Occipital lobe (tissue), 1 donor: ENCODE measurements at regions not wholly inside any gene's neighbourhood (a gene's known extent, or its start where the extent isn't known, plus 50 kb on each side); places are given as distances from the start of the nearest gene placed in this dataset.
A peak's percentile ranks its signal among the peaks of the same experiment; 100 is the strongest.
"Not testable (repeated sequence)": the region's sequence is repeated elsewhere in the genome, so short reads cannot be mapped to it uniquely, and the experiment has no call there.

Experiments used
- DNase-seq: peaks from one replicate; lab custom pipeline; 2025; lab: John Stamatoyannopoulos, UW

DNA sequence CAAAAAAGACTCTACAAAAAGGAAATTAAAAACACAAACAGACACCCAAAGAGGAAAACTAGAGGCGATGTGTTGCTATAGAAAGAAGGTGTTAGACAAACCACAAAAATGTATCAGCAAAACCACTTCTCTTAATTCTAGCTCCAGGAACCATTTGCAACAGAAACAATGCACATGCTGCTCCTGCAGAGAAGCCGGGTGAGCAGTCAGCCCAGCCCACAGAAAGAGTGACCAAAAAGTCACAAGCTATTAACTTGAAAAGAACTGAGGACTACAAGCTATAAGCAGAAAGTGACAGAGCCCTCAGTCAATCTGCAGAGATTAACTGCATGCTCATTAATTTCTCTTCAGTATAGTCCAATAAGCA is 96.2 kb upstream of the KLHL13 start:
- no peak for DNase-seq

DNA sequence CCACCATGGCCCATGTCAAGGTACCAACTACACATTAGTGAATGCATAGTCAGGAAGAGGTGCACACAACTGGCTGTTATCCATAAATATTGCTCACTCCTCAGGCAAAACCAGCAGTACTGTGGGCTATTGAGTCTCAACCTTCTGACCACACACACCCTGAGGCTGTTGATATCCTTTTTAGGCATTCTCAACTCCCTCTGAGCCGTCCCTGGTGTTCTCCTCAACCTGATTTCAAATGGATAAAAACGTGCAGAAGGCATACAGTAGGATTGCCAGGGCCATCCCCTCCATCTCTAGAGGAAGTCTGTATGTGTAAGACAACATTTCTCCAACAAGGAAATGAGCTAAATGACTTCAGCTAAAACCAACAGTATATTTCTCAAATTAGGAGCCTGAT is 98.7 kb upstream of the KLHL13 start:
- DNase-seq: no peak

DNA sequence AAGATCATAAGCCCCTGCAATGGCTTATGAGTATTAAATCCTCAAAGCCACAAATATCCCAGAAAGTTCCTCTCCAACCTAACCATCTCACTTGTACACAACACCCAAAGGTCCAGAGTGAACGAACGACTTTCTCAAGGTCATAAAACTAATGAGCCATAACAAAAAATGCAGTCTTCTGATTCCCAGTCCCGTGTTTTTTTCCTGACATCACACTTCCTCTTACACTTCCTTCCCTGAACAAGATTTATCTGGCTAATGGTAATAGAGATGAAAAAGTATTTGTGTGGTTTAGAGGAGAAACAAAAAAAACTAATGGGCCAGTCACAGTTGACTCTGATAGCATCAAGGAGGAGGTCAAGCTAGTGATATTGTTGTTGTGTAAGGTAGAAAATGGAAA is 99.5 kb upstream of the KLHL13 start:
- DNase-seq: no peak

DNA sequence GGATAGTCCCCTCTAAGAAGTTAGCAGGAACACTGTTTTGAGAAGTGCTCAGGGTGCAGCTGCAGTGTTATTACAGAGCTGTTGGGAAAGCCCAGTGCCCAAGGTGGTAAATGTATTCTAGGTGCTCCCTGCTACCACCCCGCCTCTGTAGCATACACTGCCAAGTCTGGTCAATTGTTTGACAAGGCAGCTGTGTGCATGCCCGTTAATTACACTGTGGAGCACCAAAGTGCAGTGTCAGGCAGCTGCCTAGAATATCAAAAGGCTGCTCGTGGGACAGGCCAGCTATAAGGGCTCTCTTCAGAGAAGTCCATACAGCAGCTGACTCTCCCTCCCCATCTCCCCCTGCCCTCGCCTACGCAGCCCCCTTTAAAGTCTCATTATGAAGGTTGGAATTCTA is 99.9 kb upstream of the KLHL13 start:
- DNase-seq: no peak

DNA sequence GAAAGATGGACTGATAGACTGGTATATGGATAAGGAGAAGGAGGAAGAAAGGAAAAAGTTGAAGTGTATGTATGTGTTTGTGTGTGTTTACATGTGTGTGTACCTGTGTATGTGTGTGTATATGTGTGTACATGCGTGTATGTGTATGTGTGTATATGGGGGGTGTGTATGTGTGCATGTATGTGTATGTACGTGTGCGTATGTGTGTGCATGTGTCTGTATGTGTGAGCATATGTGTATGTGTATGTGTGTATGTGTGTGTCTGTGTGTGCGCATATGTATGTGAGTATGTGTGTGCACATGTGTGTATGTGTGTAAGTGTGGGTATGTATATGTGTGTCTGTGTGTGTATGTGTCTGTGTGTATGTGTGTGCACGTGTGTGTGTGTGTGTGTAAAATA is 101.5 kb upstream of the KLHL13 start:
- DNase-seq: no peak

DNA sequence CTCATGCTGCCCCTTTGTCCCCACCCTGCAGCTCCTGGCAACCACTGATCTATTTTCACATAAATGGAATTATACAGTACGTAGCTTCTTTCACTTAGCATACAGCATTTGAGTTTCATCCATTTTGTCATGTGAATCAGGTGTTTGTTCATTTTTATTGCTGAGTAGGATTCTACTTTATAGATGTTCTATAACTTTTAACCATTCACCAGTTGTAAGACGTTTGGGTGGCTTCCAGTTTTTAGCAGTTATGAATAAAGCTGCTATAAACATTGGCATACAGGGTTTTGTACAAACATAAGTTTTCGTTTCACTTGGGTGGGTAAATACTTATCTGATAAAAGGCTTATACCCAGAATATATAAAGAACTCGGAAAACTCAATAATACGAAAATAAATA is 102.3 kb upstream of the KLHL13 start:
- DNase-seq: no peak

DNA sequence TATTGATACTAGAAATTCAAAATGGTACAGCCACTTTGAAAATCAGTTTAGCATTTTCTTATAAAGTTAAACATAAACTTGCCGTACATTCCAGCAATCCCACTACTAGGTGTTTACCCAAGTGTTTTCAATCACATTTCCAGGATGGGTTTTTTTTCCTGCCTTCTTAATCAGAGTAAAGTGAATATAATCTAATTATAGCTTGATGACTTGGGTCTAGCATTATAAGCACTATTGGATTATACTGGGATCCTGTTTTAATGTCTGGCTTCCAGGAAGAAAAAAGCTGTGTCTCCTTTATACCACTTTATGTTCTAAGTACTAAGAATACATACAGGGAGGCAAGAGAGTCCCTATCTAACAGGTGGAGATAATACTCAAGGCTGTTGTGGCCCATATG is 103.3 kb upstream of the KLHL13 start:
- DNase-seq: no peak

DNA sequence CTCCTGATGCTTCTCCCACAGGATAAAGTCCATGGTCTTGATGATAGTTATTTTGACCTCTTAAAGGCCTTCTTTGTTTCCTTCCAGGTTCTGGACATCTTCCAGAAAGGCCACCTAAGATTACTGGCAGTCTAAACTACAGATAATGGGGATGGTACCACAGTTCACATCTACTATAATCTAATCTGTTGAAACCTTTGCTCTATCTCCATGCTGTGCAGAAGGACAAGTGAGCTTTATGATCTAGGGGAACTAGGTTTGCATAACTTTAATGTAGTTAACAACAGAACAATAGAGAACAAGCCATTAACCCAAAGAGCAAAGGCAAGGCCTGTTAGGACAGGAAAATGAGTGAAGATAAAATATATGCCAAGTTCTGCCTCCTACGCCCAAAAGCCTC is 103.9 kb upstream of the KLHL13 start:
- no peak for DNase-seq

DNA sequence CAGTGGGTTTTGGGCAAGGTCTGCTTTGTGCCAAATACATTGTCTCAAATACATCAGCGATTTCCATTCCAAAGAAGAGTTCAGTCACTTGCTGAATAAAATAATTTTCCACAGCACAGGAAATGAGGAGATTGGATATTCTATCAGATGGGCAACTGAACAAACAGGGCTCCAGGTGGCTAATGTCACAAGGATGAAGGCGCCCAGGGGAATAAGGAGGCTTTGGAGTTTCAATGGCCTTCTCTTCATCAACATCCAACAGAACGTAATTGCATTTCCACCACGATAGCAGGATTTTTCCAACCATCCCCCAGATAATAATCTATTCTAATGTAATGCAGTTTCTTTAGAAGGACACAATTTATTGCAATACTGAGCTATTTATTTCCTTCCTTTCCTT is 104.7 kb upstream of the KLHL13 start:
- DNase-seq: no peak

DNA sequence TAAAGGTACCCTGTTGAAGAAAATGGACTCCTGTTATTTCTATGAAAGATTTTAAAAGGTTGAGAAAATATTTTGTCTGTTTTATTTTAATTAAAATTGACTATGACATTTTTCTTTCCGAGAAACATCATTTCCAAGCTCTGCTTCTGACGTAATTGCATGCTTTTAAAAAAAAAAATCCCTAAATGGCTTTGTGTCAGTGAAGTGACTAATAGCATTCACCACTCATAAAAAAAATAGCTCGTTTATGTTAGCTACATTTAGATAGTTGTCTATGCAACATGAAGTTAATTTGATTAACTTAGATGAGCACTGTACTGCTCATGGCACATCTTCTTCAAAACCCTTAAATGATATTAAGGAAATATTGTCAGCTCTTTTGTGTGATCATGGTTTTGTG is 105.1 kb upstream of the KLHL13 start:
- no peak for DNase-seq

DNA sequence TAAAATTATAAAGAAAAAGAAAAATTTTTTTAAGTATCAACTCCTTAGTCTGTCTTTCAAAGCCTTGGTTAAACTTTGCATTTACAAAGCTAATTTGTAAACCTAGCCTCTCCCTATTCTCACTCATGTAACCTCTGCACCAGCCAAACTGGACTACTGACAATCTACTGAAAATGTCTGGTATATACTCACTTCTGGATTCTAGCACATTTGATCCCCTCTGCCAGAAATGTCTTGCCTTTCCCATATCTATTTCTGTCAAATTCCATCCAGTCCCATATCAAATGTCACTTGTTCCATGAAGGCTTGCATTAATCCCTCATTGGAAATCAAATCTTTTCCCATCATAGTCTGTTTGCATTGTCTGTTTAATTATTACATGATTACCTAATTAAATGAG is 105.8 kb upstream of the KLHL13 start:
- DNase-seq: no peak

DNA sequence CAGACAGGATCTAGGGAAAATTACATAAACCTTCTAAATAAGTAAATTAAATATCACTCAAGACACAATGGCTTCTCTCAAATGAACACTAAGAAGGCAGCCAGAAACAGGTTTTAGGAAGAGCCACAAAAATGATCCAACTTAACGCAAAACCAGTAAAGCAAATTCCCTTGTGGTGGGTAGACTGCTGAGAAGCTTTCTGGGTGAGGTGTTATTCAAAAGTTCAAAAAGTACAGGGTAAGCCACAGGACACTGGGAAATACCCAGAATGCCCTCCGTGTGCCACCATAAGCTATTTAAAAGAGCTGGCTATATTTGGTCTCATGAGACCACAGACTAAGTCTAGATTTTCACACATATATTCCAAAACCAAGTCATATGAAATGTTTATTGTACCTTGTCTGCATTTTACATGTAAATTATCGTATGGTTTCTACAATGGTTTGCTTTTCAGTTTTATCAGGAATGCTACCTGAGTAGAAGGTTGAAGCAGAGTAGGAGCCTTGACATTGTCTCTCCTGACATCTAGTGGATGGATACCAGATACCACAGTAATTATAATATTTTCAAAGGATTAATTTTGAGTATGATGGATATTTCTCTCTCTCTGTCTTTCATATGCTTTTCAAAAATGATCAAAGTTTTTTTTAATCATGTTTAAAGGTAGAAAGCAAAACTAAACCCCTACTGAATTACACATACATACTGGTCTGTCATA is 109.3 kb upstream of the KLHL13 start:
- no peak for DNase-seq

DNA sequence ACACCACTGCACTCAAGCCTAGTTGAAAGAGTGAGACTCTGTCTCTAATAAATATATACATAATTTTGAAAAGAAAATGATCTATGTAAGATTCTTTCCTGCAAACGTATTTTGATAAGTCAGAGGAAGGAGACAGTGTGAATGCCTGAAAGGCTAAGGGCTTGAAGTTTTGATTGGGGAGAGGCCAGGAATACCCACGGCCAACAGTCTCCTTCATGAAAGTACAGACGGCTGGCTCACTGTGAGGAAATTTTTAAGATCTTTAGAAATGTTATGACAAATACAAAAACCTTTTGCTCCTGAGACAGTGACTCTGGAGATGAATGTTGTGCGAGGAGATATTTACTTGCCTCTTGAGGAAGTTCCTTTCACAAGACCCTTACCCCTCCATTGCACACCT is 111.4 kb upstream of the KLHL13 start:
- DNase-seq: no peak

DNA sequence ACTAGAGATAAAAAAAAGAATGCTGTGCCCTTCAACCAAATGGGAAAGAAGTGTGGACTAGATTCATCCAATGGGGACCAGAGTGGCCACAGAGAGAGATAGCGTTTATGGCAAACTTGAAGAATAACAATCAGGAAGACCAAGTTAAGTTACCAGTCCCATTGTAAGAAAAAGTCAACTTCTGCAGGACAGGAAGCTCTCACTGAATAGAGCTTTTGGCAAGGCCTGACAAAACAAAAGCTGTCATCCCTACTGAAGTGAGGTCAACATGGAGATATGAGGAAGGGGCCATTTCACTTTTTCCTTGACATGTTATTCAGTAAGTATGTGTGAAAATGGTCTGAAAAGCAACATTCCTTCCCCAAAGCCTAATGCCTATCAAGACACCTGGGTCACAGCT is 111.8 kb upstream of the KLHL13 start:
- DNase-seq: no peak

DNA sequence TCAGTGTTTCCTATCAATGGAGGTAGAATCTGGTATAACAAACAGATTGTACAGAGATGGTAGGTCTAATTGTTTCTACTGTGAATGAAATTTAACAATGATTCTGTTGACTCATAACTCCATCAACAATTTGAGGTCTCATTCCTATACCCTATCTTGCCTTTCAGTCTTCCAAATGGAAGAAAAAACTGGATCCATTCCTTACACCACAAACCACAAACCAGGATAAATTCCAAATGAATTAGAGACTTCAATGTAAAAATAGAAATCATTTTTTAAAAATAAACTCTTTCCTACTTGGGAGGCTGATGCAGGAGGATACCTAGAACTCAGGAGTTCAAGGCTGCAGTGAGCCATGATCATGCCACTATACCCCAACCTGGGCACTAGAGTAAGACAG is 114.4 kb upstream of the WDR44 start:
- DNase-seq: no peak

DNA sequence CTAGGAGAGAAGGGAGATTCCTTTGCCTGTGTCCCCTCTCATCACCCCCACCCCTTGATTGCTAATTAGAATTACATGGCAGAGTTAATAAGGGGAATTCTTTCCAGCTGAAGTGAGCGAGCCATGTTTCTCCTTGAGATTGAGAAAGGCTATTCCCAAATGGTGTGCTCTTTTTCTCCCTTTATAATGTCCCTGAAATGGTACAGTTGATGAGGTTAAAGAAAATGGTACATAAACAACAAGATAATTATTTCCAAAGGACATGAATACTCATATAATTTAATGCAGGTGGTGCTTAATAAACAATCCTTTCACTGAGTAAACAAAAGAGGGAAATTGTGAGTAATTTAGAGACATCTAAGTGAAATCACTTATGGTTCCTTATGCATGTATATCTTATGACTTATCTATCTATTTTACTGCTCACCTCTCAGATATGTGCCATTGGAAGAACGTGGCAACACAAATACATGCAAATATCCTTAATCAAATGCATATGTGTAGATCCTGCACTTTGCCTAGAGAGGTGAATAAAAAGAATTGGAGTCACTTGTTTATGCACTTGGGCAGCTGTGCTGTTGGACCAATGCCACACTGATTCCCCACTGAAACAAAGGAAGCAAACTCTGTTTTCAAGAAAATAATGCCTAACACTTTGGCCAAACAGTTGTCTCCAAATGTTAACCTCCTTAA is 106.6 kb upstream of the WDR44 start:
- DNase-seq: no peak

DNA sequence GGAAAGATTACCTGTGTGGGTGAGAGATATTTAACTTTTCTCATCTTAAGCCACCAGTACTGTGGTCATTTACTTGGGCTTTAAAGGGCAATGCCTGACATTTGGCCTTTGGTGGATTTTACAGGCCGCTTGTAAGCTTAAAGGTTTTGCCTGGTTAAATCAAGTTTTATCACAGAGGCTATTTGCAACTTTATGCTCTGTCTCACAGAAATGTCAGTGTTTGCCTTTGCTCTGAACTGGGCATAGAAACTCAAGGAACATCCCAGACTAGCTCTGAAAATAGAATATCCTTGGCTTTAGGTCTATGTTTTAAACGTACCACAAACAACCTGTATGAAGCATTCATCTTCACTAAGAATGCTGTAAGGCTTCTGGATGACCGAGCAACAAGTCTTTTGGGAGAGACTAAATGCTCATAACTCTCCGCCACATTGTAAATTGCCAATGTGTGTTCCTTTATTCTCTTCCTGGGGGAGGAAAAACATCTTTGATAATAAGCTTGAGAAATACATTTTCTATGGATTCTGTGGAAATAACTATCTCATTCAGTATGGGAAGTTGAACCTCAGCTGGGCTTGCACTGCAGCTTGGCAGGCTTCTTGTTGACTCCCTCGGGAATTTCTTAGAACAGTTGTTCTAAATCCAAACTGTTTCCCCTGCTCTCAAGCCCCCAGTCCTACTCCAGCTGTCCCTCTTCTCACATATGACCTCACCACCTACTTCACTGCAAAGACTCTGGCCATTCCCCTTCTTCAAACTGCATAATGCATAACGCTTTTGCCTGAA is 105.8 kb upstream of the WDR44 start:
- DNase-seq: no peak

DNA sequence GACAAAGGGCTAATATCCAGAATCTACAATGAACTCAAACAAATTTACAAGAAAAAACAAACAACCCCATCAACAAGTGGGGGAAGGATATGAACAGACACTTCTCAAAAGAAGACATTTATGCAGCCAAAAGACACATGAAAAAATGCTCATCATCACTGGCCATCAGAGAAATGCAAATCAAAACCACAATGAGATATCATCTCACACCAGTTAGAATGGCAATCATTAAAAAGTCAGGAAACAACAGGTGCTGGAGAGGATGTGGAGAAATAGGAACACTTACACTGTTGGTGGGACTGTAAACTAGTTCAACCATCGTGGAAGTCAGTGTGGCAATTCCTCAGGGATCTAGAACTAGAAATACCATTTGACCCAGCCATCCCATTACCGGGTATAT is 98.9 kb upstream of the WDR44 start:
- DNase-seq: not testable (repeated sequence)

DNA sequence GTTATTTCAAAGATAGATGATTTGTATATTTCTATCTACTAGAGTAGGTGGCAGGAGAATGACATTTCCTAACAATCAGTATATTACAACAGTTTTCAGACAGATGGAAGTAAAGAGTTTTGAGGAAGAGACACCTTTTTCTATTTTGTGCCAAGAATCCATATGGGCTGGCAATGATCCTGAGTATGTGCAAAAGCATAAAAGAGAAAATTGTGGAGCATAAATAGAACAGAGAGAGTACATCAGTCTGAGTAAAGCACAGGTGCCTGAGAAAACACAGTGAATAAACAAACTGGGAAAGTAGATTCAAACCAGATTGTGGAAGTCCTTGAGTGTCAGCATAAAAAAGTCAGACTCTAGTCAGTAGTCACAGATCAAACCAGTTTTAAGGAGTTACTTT is 96.8 kb upstream of the WDR44 start:
- DNase-seq: no peak

DNA sequence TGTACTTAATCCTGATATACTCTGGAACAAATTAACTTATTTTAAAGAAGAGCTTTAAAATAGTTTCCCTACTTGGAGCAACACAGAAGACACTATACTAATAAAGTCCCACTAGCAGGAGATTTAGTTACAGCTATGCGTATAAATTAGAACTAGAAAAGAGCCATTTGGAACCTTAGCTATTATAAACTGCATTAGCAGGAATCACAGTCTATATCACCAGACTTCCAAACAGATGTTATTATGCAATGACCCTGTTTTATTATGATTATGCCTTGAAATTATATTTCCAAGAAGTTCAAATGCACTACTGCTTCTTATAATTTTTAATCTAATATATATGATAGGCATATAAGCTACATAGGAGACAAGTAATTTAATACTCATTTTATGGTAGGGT is 95.5 kb upstream of the WDR44 start:
- no peak for DNase-seq

DNA sequence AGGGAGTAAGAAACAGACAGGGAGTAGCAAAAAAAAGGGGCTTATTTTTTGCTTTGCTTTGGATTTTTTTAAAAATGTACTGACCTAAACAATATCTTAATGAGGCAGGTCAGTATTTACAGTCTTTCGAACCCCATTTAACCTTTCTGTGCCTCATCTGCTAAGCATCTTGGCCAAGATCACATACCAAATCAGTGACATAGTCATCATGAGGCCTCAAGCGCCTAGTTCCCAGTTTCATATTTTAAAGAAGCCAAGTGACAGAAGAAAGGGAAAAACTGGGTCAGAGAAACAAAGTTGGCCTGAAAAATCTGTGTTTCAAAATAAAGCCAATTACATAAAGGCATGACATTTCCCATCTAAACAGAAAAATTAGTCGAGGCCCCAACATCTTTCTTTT is 94.6 kb upstream of the WDR44 start:
- no peak for DNase-seq

DNA sequence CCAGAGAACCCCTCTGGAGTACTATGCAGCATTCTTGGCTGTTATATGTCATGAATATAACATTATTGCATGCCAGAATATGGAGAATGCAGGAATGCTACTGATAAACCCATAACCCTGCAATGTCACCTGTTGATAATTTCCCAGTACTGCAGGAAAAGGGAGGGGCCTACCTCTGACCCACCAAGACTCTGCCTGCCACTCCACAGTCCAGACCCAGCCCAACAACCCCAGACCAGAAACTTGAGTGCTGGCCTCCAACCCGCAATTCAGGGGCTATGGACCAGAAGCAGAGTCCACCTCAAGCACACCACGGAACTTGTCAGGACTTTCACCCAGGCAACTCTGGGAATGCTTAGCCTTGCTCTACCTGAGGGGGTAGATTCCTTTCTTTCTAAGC is 92.9 kb upstream of the WDR44 start:
- DNase-seq: no peak

DNA sequence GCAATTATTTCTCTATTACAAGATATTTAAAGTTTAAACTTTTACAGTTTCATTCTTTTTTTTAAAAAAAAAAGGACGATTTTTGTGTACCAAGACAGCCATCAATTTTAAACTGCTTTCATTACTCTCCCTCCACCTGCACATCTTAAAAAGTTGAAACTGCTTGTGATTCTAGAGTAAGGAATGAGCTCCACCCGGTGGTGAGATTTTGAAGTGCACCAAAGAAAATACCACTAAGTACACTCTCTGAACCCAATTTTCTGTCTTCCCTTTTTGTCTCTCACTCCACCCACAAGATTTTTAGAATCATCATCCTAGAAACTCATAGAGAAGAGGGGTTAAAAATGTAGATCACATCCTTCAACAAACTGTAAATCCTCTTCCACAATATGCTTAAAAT is 91.3 kb upstream of the WDR44 start:
- peak; percentile 5 for DNase-seq
